NCI-H1694 (cell line): ENCODE measurements at regions not wholly inside any gene's neighbourhood (a gene's known extent, or its start where the extent isn't known, plus 50 kb on each side); places are given as distances from the start of the nearest gene placed in this dataset.
"Not testable (repeated sequence)": the region's sequence is repeated elsewhere in the genome, so short reads cannot be mapped to it uniquely, and the experiment has no call there.

Experiments
- DNase-seq: peaks from one replicate; lab custom pipeline; 2025; lab: John Stamatoyannopoulos, UW

DNA sequence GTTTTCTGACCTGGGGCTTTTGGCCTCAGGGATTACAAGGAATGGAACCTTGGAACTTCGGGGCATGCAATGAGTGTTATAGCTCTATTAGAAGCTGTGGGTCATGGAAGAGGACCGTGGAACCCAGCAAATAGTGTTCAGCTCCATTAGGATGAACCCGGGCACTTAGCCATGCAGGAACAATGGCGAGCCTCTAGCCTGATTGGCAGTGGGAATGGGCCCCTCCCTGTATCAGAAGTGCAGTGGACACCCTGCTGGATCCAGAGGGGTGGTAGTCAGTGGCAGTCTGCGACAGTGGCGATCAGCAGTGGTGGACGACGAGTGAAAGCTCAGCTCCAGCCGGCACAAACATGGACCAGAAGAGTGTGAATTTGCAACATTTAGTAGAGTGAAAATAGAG is 315.4 kb upstream of the TECRL start:
- no peak for DNase-seq

DNA sequence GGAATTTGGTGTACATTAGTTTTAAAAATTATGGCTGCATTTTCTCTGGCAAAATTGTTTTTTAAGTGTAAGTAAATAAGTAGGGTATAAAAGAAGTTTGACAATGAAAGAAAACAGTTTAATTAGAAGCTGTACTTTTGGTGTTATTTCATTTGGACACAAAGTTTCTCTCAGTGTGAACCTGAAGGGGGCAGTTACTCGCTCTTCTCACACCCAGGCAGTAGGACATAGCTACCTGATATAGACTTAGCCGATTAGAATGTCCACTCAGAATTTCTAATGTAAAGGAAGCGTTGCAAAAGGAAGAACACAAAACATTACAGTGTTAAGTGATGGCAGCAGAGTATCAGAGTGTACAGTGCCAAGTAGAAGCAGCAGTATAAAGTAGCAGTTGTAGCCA is 311.9 kb upstream of the TECRL start:
- no peak for DNase-seq

DNA sequence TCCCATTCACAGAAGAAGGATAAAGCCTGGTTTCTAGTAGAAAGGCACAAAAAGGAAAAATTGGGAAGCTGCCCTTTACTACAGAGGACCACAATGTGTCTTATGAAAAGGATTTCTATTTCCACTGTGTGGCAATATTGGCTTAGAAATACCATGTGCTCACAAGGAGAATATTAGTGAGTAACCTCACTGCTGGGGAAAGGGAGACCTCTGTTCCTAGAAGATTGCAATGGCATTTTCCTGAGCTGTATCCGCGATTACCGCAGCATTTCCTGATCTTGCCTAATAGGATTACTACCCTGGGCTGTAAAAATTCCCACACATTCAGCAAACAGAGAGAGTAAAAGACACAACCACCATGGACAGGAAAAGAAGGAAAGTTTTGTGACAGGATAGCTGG is 308.8 kb upstream of the TECRL start:
- DNase-seq = no peak

DNA sequence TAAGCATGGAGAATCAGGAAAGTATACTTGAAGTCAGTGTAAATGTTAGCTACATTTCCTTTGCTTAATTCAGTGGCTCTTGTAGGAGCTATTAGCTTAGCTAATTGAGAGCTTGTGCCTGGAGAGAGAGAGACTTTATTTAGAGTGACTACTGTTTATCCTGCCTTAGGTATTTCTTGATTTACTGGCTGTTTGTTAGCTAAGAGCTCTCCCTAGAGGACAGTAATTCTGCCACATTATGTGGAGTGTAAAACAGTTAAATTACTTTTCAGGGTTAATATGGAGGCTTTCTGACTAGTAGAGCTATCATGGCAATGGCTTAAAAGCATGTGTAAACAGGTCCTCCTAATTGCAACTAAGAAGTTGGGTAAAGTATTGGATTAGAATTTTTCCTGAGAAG is 306.5 kb upstream of the TECRL start:
- DNase-seq = no peak

DNA sequence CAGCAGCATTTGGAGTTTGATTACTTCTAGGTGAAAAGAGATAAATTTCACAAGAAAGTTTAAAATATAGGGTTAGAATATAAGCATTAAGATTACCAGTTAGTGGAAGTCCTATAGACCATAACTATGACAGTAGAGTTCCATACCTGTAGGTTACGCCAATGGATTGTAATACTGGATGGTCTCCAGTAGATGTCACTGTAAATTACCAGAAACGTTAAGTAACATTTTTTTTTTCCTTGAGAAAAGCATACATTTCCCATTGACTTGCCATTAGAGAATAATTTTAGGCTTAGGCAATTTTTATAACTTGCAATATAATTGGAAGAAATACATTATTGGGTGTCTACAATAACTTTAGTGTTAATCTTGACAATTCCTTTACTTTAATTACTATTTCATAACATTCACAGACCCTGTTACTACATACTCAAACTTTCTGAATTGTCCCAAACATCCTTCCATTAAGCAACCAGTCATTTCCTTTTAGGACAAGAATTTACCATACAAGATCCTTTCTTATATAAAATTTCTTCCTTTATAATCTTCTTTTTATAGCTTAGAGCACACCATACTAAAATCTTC is 304.1 kb upstream of the TECRL start:
- DNase-seq = peak; percentile 0

DNA sequence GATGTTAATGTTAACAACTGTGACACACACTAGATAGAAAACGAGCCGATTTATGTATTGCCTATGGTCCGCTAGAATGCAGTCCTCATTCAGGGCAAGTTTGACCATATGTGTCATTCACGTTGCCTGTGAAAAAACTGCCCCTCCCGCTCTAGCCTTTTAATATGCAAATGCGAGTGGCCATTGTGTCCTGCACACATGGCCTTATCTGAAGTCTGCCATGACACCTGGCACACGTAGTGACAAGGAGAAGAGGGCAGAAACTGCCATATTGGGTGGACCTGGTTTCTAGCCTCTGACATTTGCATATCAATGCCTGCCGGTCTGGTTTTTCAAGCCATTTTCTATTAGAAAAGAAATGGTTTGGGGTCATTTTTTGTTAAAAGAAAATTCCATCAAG is 303.3 kb upstream of the TECRL start:
- DNase-seq = no peak

DNA sequence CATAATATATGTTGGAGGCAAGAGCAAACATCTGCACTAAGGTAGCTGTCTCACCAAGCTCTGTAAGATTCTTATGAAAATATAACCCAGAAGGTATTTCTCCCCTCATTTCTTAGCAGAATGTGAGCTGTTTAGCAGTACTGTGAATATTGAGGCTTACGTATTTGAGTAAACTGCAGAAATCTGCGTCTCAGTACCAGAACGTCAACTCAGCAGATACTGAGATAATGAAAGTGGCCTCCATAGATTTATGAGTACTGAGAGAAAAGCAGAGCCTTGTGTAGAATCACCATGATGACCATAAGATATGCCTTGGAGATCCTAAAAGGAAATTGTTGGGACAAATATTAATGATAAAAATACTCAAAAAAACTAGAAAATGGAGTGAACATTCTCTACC is 296.7 kb upstream of the TECRL start:
- DNase-seq = no peak

DNA sequence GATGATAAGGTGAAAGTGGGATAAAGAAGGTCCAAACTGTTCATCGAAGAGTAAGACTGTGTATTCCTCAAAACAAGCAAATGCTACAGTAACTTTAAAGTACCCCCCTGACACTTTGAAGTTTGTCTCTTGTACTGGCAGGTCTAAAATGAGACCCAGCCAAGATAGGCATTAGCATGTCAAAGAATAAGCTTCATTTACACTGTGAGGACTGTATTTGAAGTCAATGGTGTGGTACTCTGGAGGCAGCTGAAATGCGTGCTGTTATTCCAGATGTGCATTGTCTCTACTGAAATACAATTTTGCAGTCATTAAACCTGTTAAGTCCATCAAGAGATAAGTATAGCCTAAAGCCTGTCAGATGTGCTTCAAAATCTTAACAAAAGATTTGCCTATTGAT is 288.9 kb upstream of the TECRL start:
- no peak for DNase-seq

DNA sequence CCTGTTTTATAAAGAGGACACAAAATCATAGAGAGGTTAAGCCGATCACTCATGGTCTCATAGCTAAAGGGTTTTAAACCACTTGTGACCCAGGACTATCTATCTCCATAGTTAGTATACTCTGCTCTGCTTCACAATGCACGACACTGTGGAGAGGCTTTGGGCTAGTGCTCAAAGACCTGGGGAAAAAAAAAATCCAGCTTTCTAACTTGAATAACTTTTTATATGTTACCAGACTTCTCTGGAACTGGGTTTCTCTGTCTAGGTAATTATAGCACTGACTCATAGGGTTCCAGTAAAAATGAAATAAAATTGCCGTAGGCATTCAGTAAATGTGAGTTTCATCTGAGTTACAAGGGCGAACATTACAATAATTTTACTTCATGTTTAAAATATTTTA is 273.7 kb upstream of the TECRL start:
- DNase-seq = no peak

DNA sequence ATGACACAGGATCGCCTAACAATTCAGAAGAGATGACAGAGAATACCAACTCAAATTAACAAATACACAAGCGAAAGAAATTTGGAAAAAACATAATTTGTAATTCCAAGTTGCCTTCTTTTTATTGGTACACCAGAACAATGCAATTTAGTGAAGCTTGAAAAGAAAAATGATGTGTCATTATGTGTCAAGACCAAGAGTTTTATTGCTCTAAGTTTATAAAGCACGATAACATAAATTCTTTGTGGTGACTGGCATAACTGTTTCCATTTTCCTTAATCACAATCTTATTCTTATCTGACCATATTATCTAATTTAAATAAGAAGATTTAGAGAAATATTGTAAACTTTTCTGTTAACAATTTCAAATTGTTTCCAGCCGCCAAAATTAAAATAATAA is 273.2 kb upstream of the TECRL start:
- no peak for DNase-seq

DNA sequence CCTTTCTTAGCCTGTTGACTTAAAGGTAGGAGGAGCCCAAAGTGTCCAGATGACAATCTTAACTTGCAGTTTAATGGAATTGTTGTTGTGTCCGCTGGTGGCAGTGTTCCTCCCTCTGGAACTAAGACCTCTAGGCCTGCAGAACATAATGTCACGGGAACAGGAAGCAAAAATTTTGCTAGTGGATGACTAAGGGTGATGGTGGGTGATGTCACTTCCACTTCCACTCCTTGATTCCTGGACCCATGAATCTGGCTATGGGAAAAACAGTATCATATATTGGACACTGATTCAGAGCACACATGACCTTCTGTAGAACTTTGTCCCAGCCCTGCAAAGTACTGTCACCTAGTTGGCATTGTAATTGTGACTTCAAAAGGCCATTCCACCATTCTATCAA is 263.9 kb upstream of the TECRL start:
- not testable (repeated sequence) for DNase-seq

DNA sequence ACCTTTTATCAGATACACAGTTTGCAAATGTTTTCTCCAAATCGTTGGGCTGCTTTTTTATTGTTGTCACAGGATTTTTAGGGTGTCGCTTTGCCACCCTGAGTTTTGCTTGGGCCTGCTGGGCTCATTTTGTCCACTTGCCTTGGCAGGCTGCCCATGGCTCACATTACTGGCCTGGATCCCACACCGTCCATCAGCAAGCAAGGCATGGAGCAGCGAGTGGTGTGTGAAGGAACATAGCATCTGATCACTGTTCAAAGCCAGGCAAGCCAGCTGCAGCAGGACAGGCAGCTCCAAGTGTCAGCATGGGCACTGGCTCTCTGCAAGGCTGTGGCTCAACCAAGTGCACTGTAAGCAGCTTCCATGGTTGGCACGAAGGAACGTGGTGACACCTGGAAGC is 261.4 kb upstream of the TECRL start:
- no peak for DNase-seq

DNA sequence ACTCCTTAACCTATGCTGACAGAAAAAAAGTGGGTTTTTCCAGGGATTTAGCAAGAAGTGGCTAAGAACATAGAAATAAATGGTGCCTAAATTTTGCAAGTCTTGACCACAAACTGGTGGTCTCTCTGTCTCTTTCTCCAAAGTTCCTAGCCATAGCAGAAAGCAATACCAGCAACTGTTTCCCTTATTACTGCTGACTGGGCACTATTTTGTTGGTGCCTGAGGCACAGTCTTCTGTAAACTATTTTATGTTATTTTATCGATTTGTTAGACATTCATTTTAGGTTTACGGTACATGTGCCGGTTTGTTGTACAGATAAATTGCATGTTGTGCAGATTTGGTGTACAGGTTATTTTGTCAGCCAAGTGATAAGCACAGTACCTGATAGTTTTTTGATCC is 234.6 kb upstream of the TECRL start:
- no peak for DNase-seq

DNA sequence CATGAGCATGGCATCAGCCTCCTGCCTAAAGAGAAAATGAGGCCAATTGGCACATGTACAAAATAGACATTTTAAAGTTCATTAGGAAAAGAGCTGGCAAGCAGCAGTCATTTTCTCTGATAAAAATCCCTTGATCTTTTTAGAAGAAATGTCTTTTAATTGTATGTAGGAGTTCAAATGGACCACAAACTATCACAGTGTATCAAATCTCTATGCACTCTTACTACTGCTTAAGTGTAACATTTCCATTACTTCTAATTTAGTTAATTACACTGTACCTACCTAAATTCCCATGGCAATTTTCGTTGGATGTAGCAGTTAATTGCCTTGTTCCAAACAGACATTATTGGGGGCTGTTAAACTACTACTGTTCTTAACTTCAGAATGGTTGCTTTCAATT is 233.7 kb upstream of the TECRL start:
- DNase-seq = no peak

DNA sequence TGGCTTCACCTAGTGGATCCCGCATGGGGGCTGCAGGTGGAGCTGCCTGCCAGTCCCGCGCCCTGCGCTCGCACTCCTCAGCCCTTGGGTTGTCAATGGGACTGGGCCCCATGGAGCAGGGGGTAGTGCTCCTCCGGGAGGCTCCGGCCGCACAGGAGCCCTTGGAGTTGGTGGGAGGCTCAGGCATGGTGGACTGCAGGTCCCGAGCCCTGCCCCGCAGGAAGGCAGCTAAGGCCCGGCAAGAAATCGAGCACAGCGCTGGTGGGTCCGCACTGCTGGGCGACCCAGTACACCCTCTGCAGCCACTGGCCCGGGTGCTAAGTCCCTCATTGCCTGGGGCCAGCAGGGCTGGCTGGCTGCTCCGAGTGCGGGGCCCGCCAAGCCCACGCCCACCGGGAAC is 231.2 kb upstream of the TECRL start:
- DNase-seq = not testable (repeated sequence)

DNA sequence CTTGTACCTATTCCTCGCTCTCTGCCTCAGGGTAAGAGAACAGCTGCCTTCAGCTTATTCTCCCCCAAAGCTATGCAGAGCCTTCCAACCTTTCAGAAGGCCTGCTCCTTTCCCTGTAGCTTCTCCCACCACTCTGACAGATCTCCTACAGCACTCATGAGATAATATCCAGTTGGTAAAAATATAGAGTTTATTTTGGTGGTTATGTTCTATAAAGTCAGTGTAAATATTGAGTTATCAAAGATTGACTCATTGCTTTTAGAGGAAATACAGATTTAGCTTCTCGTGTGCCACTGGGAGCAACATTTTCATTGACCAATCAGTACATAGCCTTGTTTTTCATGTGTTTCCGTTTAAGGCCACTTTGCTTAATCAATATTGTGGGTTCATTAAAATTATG is 216.2 kb upstream of the TECRL start:
- DNase-seq = no peak

DNA sequence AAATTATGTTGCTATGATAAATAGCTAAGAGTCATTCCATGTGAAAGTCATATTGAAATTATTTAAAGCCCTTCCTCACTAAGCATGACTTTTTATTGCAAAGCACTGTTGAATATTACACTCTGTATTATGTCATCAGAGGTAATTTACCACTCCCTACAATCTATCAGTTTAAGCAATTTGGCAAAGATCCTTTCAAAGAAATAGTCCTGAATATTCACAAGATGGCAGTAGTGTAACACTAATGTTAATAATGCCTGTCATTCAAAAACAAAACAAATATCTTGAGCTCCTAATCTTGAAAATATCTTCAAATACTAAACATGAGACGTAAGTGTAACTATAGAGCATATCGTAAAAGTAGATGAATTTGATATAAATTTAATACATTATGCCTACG is 208.6 kb upstream of the TECRL start:
- no peak for DNase-seq

DNA sequence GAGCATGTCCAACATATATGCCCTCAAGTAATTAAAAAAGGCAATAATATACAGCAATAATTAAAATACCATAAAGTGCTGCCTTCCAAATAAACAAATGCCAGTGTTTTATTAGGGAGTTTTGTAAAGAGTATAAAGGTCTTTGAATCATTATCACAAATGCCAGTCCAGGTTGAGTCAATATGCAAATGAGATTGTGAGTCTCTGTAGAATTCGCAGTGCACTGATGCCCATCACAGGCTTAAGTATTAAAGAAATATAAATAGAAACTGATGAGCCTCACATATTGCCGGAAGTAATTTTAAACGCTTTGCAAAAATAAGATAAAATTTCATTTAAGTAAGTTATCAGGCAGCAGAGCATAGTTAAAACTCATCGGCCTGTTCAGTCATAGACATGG is 205.0 kb upstream of the TECRL start:
- DNase-seq = no peak

DNA sequence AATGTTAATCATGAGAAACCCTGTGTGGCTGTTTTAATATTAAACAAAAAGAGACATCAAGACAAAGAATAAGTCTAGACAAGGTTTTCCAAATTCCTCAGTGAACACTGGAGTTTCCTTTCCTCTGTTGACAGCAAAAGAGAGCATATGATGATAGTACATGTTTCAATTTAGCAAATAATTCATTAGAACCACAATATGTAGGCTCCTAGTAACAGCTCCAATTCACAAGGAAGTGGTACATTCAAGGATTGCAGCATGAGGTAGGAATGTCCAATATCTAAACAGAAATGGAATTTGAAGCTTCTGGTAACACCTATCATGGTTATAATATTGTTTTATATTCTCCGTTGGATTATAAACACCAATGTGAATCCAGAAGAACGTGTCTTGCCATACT is 203.8 kb upstream of the TECRL start:
- no peak for DNase-seq

DNA sequence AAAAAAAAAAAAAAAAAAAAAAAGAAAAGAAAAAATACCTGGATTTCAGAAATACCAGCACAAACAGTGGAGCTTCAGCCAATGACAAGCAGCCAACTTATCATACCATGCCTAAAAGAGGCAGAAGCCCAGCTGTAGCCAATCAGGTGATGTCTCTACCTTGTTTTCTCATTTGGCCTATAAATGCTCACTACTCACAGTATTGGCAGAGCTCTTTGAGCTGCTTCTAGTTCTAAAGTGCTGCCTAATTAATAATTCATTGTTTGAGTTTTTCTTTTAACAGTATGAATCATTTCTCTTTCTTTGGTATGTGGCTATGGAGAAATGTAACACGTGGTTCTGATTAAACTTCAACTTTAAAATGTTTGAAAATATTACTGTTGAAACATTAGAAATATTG is 188.8 kb upstream of the TECRL start:
- no peak for DNase-seq

DNA sequence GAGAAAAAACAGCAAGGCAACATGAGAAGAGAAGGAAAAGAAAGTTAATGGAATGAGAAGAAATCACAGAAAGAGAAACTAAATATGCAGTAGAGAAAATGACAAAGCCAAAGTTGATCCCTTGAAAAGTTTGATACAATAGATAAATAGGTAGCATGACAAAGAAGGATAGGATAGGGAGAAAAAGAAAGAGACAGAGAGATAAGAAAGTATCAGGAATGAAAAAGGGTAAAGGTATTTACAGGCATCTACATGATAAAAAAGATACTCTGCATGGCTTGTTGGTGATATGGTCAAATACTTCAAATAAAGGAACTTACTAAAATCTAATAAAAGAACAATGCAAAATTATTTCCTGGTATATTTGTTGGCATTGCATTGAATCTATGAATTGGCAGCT is 185.5 kb upstream of the TECRL start:
- DNase-seq = no peak

DNA sequence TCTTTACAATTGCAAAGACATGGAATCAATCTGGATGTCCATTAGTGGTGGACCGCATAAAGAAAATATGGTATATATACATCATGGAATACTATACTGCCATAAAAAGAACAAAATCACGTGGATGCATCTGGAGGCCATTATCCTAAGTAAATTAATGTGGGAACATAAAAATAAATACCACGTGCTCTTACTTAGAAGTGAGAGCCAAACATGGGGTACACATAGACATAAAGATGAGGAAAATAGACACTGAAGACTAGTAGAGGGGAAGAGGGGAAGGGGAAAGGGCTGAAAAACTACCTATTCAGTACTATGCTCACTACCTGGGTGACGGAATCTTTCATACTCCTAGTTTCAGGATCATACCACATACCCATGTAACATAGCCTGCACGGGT is 179.3 kb upstream of the TECRL start:
- no peak for DNase-seq

DNA sequence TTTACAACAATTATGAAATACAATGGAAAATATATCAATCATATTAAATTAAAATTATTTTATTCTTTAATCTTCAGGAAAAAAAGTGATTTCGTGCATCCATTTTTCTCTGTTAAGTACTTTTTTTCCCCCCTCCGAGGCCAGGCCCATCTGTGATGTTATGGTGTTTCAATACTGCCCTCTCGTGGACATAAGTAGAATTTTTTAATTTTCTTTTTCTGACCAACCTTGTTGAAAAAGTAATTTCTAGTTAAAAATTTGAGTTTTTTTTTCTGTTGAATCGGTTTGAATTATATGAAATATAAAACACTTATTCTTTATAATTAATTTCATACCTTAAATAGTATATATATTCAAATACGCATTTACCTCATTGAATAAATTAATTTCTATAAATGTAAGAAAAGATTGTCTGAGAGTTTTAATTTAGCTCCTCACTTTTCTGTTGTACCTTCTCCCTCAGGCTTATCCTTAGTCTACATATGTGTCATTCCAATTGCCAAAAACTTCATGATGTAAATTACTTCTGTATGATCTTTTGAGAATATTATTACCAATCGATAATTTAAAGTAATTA is 175.8 kb upstream of the TECRL start:
- peak; percentile 21 for DNase-seq

DNA sequence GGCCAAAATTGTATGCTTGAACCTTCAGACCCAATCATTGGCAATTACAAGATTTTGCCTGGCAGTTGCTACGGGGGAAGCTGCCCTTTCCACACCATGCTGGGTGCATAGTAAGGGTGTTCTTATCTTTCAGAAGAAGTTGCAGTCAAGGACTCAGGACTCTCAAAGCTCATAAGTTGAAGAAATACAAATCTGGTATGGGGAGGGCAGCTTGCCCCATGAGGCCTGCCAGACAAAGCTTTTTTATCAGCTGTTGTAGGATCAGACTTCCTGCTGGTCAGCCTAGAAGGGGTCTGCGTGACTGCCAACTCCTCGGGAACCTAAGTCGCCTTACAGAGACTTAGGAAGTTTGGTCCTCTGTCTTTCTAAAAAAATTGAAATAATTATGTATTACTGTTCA is 174.9 kb upstream of the TECRL start:
- DNase-seq = no peak

DNA sequence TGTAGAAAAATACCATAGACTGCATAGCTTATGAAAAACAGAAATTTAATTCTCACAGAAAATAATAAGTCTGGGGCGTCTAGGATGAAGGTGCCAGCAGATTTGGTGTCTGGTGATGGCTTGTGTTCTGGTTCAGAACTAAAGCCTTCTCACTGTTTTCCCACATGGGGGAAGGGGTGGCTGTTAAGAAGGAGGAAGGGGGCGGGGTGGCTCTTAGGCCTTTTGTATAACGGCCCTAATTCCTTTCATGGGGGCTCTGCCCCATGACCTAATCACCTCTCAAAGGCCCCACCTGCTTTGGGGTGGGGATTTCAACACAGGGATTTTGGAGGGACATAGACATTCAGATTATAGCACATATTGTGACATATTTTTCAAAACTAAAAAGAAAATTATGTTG is 173.2 kb upstream of the TECRL start:
- DNase-seq = no peak
